ENCODE measurements at regions not wholly inside any gene's neighbourhood (a gene's known extent, or its start where the extent isn't known, plus 50 kb on each side); places are given as distances from the start of the nearest gene placed in this dataset.

DNA sequence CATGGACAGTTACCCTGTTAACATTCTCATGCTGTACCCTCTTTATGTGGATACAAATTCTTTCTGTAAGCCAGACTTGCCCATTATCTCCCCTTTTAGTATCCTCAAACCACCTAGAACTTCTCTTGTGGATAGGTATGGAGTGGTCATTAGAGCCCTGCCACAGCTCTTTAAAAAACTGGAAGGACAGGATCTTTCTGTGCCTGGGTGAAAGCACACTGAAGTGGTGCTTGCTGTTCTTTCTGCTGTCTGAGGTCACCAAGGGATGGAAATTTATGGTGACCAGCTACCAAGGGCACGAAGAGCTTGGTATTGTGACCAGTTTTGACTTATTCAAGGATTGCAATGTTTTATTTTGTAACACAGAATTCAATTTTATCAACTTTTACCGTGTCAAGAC lies 344.2 kb downstream of the CBLL2 start:
- Histone ChIP-seq H3K9ac (no peak overlapping the region), H3K4me1 (no peaks in the 10 kb centered on the region), H3K9me3 (ENCODE audit: control insufficient read depth, low read length) (no peaks in the 10 kb centered on the region), H3K27me3 (ENCODE audit: control insufficient read depth, insufficient read depth, low read length) (no peaks in the 10 kb centered on the region), H2AFZ (no peak overlapping the region), H3K79me2 (no peaks in the 10 kb centered on the region), H3K36me3 (ENCODE audit: control insufficient read depth, insufficient read depth, low read length) (no peaks in the 10 kb centered on the region), H3K4me2 (ENCODE audit: low read length) (no peak overlapping the region), H3K27ac (no peak overlapping the region), H3K4me3 (ENCODE audit: low read depth, low read length) (no peak overlapping the region)
- TF ChIP-seq, protein P1, sequence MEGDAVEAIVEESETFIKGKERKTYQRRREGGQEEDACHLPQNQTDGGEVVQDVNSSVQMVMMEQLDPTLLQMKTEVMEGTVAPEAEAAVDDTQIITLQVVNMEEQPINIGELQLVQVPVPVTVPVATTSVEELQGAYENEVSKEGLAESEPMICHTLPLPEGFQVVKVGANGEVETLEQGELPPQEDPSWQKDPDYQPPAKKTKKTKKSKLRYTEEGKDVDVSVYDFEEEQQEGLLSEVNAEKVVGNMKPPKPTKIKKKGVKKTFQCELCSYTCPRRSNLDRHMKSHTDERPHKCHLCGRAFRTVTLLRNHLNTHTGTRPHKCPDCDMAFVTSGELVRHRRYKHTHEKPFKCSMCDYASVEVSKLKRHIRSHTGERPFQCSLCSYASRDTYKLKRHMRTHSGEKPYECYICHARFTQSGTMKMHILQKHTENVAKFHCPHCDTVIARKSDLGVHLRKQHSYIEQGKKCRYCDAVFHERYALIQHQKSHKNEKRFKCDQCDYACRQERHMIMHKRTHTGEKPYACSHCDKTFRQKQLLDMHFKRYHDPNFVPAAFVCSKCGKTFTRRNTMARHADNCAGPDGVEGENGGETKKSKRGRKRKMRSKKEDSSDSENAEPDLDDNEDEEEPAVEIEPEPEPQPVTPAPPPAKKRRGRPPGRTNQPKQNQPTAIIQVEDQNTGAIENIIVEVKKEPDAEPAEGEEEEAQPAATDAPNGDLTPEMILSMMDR (IDR thresholded peaks at IDR 0.05), result no peak

DNA sequence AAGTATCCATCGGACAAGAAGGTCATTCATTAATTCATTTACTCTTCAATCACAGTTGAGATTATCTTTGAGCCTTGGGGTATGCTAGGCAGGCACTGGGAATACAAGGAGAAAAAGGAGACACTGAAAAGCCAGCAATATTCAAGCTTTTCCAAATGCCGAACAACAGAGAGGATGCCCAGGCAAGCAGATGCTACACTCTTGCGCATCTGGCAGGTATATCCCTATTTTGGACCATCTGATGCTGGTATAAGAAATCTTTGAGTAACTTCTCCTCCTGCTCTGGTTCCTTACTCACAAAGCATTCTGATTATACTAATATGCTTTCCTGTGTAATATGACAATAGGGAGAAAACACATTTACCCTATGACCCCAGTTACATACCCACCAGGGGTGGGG lies 354.9 kb downstream of the CBLL2 start:
- no peaks in the 10 kb centered on the region for H3K27me3 ChIP-seq (ENCODE audit: control insufficient read depth, insufficient read depth, low read length)
- no peak overlapping the region for H2AFZ ChIP-seq
- H3K4me2 ChIP-seq (ENCODE audit: low read length), result no peak overlapping the region
- H3K9ac ChIP-seq, result no peak overlapping the region
- no peaks in the 10 kb centered on the region for H3K36me3 ChIP-seq (ENCODE audit: control insufficient read depth, insufficient read depth, low read length)
- no peaks in the 10 kb centered on the region for H3K9me3 ChIP-seq (ENCODE audit: control insufficient read depth, low read length)
- no peaks in the 10 kb centered on the region for H3K79me2 ChIP-seq
- TF ChIP-seq, protein P1 (IDR thresholded peaks at IDR 0.05), result no peak
- no peaks in the 10 kb centered on the region for H3K4me1 ChIP-seq
- no peak overlapping the region for H3K27ac ChIP-seq
- no peak overlapping the region for H3K4me3 ChIP-seq (ENCODE audit: low read depth, low read length)

DNA sequence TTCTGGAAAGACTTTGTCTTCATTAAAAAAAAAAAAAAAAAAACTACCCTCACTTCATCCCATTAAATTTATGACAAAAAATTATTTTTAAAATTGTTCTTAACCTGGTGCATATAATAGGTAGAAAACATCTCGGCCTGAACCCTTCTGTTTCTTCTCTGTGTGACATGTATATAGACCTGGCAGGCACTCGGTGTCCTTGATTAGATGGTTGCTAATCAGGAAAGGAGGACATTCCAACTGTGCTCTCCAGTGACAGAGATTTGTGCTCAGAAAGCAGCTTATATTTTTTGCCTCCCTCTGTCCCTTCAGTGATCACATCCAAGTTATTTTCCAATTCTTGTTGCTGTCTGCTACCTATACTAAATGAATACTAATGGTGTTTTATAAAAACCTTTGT lies 355.6 kb downstream of the CBLL2 start:
- H3K36me3 ChIP-seq (ENCODE audit: control insufficient read depth, insufficient read depth, low read length), result no peaks in the 10 kb centered on the region
- no peaks in the 10 kb centered on the region for H3K79me2 ChIP-seq
- H3K9ac ChIP-seq, result no peak overlapping the region
- no peaks in the 10 kb centered on the region for H3K4me1 ChIP-seq
- H3K4me2 ChIP-seq (ENCODE audit: low read length), result no peak overlapping the region
- H3K27ac ChIP-seq, result no peak overlapping the region
- TF ChIP-seq, protein P1 (IDR thresholded peaks at IDR 0.05), result no peak
- H3K27me3 ChIP-seq (ENCODE audit: control insufficient read depth, insufficient read depth, low read length), result no peaks in the 10 kb centered on the region
- no peak overlapping the region for H3K4me3 ChIP-seq (ENCODE audit: low read depth, low read length)
- H2AFZ ChIP-seq, result no peak overlapping the region
- no peaks in the 10 kb centered on the region for H3K9me3 ChIP-seq (ENCODE audit: control insufficient read depth, low read length)

DNA sequence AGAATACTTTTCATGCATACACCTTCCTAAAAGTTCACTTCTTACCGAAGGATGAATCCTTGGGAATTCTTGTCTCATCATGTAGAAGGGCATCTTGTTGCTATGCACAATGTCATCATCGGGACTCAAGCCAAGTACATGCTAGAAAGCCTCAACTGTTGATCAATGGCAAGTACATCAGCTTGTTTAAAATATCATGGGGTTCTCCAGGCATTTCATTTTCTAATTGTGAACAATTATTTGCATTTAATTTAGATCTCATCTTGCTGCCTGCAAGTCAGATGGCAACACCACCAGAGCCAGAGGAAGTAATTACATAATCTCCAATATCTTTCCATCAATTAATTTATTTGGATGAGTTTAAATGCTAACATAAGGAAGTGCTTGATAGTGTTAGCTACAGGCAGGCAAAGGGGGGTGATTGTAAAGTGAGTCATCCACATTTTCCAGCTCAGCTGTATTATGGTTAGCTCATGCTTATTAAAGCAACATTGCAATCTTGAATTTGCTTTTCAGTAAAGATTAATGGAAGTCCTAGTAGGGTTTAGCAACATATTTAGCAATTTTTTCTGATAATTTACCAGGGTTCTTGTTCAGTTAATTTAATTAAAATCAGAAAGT lies 356.5 kb downstream of the CBLL2 start:
- Histone ChIP-seq H3K4me3 (ENCODE audit: low read depth, low read length) (no peak overlapping the region), H3K9ac (no peak overlapping the region), H3K27ac (no peak overlapping the region), H2AFZ (no peak overlapping the region), H3K4me1 (no peaks in the 10 kb centered on the region), H3K79me2 (no peaks in the 10 kb centered on the region), H3K9me3 (ENCODE audit: control insufficient read depth, low read length) (no peaks in the 10 kb centered on the region), H3K36me3 (ENCODE audit: control insufficient read depth, insufficient read depth, low read length) (no peaks in the 10 kb centered on the region), H3K27me3 (ENCODE audit: control insufficient read depth, insufficient read depth, low read length) (no peaks in the 10 kb centered on the region), H3K4me2 (ENCODE audit: low read length) (no peak overlapping the region)
- TF ChIP-seq, protein P1 (IDR thresholded peaks at IDR 0.05), result no peak

DNA sequence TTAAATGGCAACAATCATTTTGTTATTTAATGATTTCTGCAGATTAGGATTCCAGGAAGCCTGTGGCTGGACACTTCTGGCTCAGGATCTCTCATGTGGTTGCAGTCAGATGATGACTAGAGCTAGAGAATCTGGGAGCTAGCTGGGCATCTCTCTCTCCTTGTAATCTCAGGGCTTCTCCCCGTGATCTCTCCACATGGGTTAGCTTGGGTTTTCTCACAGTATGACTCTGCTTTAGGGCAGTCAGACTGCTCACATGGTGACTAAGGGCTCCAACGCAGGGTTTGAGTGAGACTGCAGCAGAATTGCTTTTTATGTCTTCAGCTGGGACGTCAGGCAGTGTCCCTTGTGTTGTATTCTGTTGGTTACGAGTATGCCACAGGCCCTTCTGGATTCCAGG lies 361.4 kb downstream of the CBLL2 start:
- Histone ChIP-seq H2AFZ (no peak overlapping the region), H3K9ac (no peak overlapping the region), H3K4me3 (ENCODE audit: low read depth, low read length) (no peak overlapping the region), H3K79me2 (no peaks in the 10 kb centered on the region), H3K27me3 (ENCODE audit: control insufficient read depth, insufficient read depth, low read length) (no peaks in the 10 kb centered on the region), H3K36me3 (ENCODE audit: control insufficient read depth, insufficient read depth, low read length) (no peaks in the 10 kb centered on the region), H3K4me1 (no peaks in the 10 kb centered on the region), H3K27ac (no peak overlapping the region), H3K4me2 (ENCODE audit: low read length) (no peak overlapping the region), H3K9me3 (ENCODE audit: control insufficient read depth, low read length) (no peaks in the 10 kb centered on the region)
- TF ChIP-seq, protein P1 (IDR thresholded peaks at IDR 0.05), result no peak
